Activated CD4-positive, alpha-beta T cell treated with anti-CD3 and anti-CD28 coated beads for 36 hours (primary cell): ENCODE measurements at regions not wholly inside any gene's neighbourhood (a gene's known extent, or its start where the extent isn't known, plus 50 kb on each side); places are given as distances from the start of the nearest gene placed in this dataset.

Source experiments
- ATAC-seq: fragments of 200-7000 bp; cut with Tn5 transposase; one replicate; pipeline ENCODE4 v1.10.0; 2021; ENCODE audit warnings: mild to moderate bottlenecking, moderate library complexity
- CTCF ChIA-PET: fragments of 350-600 bp; sonication (Branson Sonifier 250); formaldehyde crosslinking; loops from one replicate; lab custom pipeline; 2021; ENCODE audit warnings: antibody characterized with exemption; lab: Charles Lee
- POLR2A ChIA-PET: fragments of 350-600 bp; sonication (Branson Sonifier 250); formaldehyde crosslinking; loops from one replicate; lab custom pipeline; 2021; ENCODE audit warnings: antibody characterized with exemption, inconsistent platforms; lab: Charles Lee
- DNase-seq: peaks from one replicate; pipeline ENCODE4 v3.0.0-alpha.2; 2020
- H3K27ac Mint-ChIP-seq: one replicate; pipeline ENCODE4 v1.8.0; 2021; ENCODE audit warnings: mixed read lengths
- H3K27me3 Mint-ChIP-seq: one replicate; pipeline ENCODE4 v1.8.0; 2021; ENCODE audit warnings: mixed read lengths
- H3K36me3 Mint-ChIP-seq: one replicate; pipeline ENCODE4 v1.8.0; 2021; ENCODE audit warnings: low read depth, mixed read lengths
- H3K4me1 Mint-ChIP-seq: one replicate; pipeline ENCODE4 v1.8.0; 2021; ENCODE audit warnings: mixed read lengths
- H3K4me3 Mint-ChIP-seq: one replicate; pipeline ENCODE4 v1.8.0; 2021; ENCODE audit warnings: mild to moderate bottlenecking, moderate library complexity, mixed read lengths
- H3K9me3 Mint-ChIP-seq: one replicate; pipeline ENCODE4 v1.8.0; 2021; ENCODE audit warnings: low read depth, mixed read lengths
- intact Hi-C, 2 experiments: fragments of 100-400 bp; cut with DNase I in 1 of 2; cut with micrococcal nuclease in 1 of 2; formaldehyde crosslinking; loops; one replicate each; pipeline versions ENCODE4 v1.14.2 to v1.15.1; 2022 to 2024; cut with DNase I, micrococcal nuclease

DNA sequence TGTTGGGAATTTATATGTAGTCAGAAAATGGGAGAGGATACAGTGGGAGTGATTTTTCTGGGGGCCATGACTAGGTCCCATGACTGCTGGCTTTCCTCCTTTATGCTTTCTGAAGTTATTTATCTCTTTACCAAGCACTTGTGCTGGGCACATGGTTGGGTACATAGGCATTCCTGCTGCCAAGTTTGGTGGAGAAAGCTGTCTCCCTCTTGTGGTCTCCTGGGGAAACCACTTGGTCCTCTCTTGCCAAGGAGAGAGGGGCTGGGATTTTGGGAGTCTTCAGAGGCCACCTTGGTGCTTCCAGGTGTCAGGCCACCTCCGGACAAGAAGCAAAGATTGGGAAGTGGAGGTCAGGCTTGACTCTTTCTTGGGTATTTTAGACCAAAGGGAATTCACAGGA lies 120.2 kb upstream of the KCNE2 start:
- no peak overlapping the region for H3K4me3 Mint-ChIP-seq
- ChIA-PET CTCF (interaction anchor here (1.3 to 1.6 kb wide), 2 partner anchors 8 to 320 kb away, joined by 4 read pairs; no protein-coding TSS in a partner anchor), POLR2A (no interaction called here)
- H3K27me3 Mint-ChIP-seq = no peaks in the 10 kb centered on the region
- intact Hi-C loops = loop anchor here (1.0 to 5.0 kb wide), 2 partner anchors 319 to 321 kb away; no protein-coding TSS in a partner anchor
- ATAC-seq = peak; percentile 30
- H3K4me1 Mint-ChIP-seq = no peaks in the 10 kb centered on the region
- peaks cover 8% of the 10 kb centered on the region for H3K9me3 Mint-ChIP-seq
- H3K36me3 Mint-ChIP-seq = no peaks in the 10 kb centered on the region
- H3K27ac Mint-ChIP-seq = peak overlapping the region; percentile 55
- DNase-seq = peak; percentile 52

DNA sequence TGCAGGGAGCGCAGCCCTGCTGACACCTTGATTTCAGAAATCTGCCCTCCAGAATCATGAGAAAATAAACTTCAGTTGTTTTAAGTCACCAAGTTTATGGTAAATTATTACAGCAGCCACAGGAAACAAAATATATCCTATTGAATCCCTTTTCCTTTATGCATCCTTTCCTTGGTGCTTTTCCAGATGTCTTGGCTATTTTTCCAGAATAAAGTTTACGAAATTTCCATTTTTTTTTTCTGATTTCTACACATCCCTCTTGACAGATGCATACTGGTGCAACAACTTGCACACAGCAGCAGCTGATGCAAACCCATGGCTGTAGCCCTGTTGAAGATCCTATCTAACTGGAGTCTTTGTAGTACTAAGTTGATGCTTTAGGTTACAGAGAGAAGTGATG lies 111.1 kb upstream of the KCNE2 start:
- intact Hi-C loops = no loop called here
- Mint-ChIP-seq H3K4me1 (peaks cover 2% of the 10 kb centered on the region), H3K36me3 (peaks cover 3% of the 10 kb centered on the region), H3K27ac (no peak overlapping the region), H3K9me3 (peaks cover 30% of the 10 kb centered on the region), H3K4me3 (no peak overlapping the region), H3K27me3 (no peaks in the 10 kb centered on the region)
- ChIA-PET CTCF (no interaction called here), POLR2A (no interaction called here)
- ATAC-seq (no peak), DNase-seq (no peak)

DNA sequence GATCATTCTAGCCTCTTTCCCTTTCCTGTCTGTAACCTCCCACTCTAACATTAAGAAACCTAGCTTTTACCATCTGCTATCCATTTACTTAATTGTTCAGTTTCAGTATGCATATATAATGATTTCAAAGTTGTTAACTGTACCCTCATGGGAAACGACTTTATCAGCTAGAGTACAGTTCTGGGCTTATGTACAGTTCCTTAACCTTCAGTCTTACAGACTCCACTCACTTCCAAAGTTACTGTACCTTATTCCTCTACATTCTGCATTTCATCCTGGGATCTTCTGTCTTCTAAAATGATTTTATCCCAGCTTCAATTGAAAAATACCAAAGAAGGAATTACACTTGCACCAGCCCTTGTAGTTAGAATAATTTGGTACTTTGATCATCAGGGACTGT lies 108.7 kb upstream of the KCNE2 start:
- CTCF ChIA-PET = interaction anchor here (1.6 kb wide), 1 partner anchor 15 kb away, joined by 4 read pairs; no protein-coding TSS in a partner anchor

DNA sequence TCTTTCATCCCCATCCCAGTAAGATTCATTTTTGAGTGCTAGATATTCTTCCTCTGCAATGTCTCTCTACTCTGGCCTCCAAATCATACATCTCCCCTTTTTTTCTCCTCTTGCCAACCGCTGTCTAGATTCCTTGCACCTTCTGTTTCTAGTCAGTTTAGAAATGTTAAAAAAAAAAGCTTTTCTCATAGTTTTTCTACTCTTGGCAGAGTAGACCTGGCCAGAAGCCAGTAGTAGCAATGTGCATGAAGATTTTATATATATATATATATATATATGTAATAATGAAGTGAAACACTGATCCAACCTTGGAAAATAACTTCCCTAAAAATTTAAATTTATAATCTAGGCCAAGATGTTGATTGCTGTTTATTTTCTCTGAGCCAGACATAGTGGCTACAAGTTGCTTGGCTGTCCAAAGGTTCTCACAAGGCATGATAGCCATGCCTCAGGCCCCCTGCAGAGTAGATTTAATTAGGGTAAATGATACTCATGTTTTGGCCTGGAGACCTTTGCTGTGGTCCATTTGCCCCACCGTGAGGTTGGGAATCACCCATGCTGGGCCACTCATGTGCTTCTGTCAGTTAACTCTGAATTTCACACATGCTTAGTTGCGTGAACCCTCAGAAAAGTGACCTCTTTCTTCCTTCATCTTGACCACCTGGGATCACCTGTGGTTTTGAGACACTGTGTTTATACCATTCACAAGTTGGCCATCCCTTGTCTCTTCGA lies 103.4 kb upstream of the KCNE2 start:
- intact Hi-C loops = no loop called here
- ATAC-seq (no peak), DNase-seq (no peak)
- H3K4me3 Mint-ChIP-seq = no peak overlapping the region
- H3K9me3 Mint-ChIP-seq = peaks cover 12% of the 10 kb centered on the region
- peaks cover 2% of the 10 kb centered on the region for H3K27me3 Mint-ChIP-seq
- ChIA-PET CTCF (no interaction called here), POLR2A (interaction anchor here (0.7 kb wide), 1 partner anchor 219 kb away, joined by 3 read pairs; no protein-coding TSS in a partner anchor)
- no peaks in the 10 kb centered on the region for H3K4me1 Mint-ChIP-seq
- no peak overlapping the region for H3K27ac Mint-ChIP-seq
- H3K36me3 Mint-ChIP-seq = peaks cover 12% of the 10 kb centered on the region

More for the DNA sequence above, 108.7 kb upstream of the KCNE2 start:
- intact Hi-C loops = no loop called here
- H3K36me3 Mint-ChIP-seq = peaks cover 3% of the 10 kb centered on the region
- DNase-seq (no peak), ATAC-seq (no peak)
- no peak overlapping the region for H3K4me3 Mint-ChIP-seq
- H3K27ac Mint-ChIP-seq = no peak overlapping the region
- peaks cover 2% of the 10 kb centered on the region for H3K4me1 Mint-ChIP-seq
- peaks cover 29% of the 10 kb centered on the region for H3K9me3 Mint-ChIP-seq
- POLR2A ChIA-PET = no interaction called here
- H3K27me3 Mint-ChIP-seq = peaks cover 2% of the 10 kb centered on the region

DNA sequence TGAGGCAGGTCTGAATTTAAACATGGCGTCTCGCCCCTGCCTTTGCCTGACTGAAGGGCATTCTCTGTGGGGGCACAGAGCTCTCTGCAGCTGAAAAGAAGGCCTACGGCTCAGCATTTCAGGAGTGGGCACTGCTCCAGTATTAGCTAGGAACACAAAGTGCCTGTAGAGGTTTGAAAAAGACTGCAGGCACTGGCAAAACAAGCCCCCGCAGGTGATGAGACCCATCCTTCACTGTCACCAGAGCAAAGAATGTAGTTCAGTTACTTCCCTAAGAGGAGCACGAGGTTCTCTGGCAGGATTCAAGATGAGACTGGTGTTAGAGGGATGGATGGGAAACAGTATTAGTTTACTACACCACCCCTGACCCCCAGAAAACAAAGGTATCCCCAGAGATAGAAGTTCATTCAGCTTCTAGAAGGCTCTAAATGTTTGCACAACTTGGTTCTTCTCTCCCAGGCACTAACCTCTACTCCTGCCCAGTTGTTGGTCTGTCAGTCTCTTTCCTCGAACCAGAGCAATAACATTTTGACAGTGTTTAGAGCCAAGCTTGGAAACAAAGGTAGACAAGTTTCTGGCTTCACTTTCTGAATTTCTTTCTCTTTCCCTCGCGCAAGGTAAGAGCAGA lies 101.9 kb upstream of the KCNE2 start:
- Mint-ChIP-seq H3K27ac (no peak overlapping the region), H3K9me3 (peaks cover 10% of the 10 kb centered on the region), H3K4me1 (no peaks in the 10 kb centered on the region), H3K4me3 (no peak overlapping the region), H3K36me3 (peaks cover 10% of the 10 kb centered on the region), H3K27me3 (peaks cover 2% of the 10 kb centered on the region)
- ATAC-seq (no peak), DNase-seq (no peak)
- intact Hi-C loops = no loop called here
- ChIA-PET CTCF (interaction anchor here (0.7 to 0.9 kb wide), 2 partner anchors 85 to 227 kb away, joined by 3 read pairs; no protein-coding TSS in a partner anchor), POLR2A (no interaction called here)

DNA sequence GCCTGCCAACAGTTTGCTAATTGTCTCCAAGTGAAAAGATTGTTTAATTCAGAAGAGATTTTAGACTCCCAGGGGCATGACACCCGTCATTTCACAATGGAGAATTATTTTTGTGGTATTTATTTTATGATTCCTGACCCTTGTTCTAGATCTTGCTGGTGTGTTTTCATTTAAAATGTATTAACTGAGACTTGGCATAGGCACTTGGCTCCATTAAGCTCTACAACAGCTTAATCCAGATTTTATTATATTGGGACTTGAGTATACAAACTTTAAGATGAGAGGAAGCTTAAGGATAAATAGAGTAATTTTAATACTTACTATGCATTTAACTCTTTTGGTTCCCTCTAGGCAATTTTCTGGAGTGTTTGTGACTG lies 101.3 kb upstream of the KCNE2 start:
- H3K36me3 Mint-ChIP-seq = peaks cover 10% of the 10 kb centered on the region
- peaks cover 2% of the 10 kb centered on the region for H3K27me3 Mint-ChIP-seq
- ChIA-PET CTCF (interaction anchor here (0.7 kb wide), 1 partner anchor 227 kb away, joined by 3 read pairs; no protein-coding TSS in a partner anchor), POLR2A (no interaction called here)
- H3K4me3 Mint-ChIP-seq = no peak overlapping the region
- peaks cover 10% of the 10 kb centered on the region for H3K9me3 Mint-ChIP-seq
- H3K4me1 Mint-ChIP-seq = no peaks in the 10 kb centered on the region
- DNase-seq (no peak), ATAC-seq (no peak)
- intact Hi-C loops = no loop called here
- H3K27ac Mint-ChIP-seq = no peak overlapping the region

DNA sequence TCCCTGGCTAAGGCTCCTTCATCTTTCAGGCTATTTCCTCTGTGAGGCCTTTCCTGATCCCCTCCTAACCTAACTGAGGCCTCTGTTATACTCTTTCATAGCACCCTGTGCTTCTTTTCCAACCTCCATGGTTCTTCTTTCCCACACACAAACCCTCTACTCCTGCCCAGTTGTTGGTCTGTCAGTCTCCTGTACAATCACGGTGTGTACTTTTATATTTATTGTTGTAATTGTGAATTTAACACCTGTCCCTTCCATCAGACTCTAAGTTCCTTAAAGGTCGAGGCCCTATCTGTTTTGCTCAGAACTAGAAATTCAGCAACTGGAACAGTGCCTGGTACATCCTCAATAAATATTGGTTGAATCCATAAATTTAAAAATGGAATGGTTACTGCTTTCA lies 100.2 kb upstream of the KCNE2 start:
- ChIA-PET CTCF (no interaction called here), POLR2A (no interaction called here)
- H3K27ac Mint-ChIP-seq = no peak overlapping the region
- DNase-seq = no peak
- intact Hi-C loops = no loop called here
- ATAC-seq = no peak
- peaks cover 10% of the 10 kb centered on the region for H3K9me3 Mint-ChIP-seq
- H3K4me3 Mint-ChIP-seq = no peak overlapping the region
- H3K36me3 Mint-ChIP-seq = peaks cover 10% of the 10 kb centered on the region
- H3K4me1 Mint-ChIP-seq = no peaks in the 10 kb centered on the region
- peaks cover 2% of the 10 kb centered on the region for H3K27me3 Mint-ChIP-seq

DNA sequence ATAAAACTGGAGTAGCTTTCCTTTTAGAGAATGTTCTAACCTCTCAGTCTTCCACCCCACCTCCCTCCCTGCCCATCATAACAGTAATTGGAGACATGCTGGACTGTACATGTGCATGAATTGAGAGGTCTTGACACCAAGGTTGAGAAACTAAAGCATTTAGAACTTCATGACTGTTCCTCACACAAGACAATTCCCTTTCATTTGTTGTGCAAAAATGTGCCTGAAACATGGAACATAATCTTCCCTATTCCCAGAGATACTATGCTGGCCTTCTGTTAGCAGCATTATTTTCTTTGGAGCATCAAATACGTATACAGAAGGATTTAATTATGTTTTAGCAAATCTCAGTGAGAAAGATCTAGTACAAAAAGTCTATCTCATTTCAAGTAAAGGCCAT lies 97.5 kb upstream of the KCNE2 start:
- DNase-seq = no peak
- H3K9me3 Mint-ChIP-seq = peaks cover 10% of the 10 kb centered on the region
- intact Hi-C loops = no loop called here
- H3K4me1 Mint-ChIP-seq = no peaks in the 10 kb centered on the region
- no peak overlapping the region for H3K4me3 Mint-ChIP-seq
- no peaks in the 10 kb centered on the region for H3K27me3 Mint-ChIP-seq
- no peak overlapping the region for H3K27ac Mint-ChIP-seq
- no peak for ATAC-seq
- CTCF ChIA-PET = interaction anchor here (1.0 kb wide), 1 partner anchor 342 kb away, joined by 3 read pairs; no protein-coding TSS in a partner anchor
- POLR2A ChIA-PET = no interaction called here
- peaks cover 10% of the 10 kb centered on the region for H3K36me3 Mint-ChIP-seq

- H3K4me3 Mint-ChIP-seq = no peak overlapping the region
- DNase-seq (no peak), ATAC-seq (no peak)
- ChIA-PET POLR2A (no interaction called here), CTCF (no interaction called here)
- no peaks in the 10 kb centered on the region for H3K4me1 Mint-ChIP-seq
- H3K27me3 Mint-ChIP-seq = peaks cover 2% of the 10 kb centered on the region
- H3K9me3 Mint-ChIP-seq = peaks cover 5% of the 10 kb centered on the region
- H3K36me3 Mint-ChIP-seq = peaks cover 5% of the 10 kb centered on the region
- no peak overlapping the region for H3K27ac Mint-ChIP-seq
- intact Hi-C loops = no loop called here
Observed at GRCh38 chr21:34268493-34268892, 95.3 kb upstream of the KCNE2 start.

GRCh38 chr21:34270411-34270810 lies 93.4 kb upstream of the KCNE2 start:
- Mint-ChIP-seq H3K36me3 (no peaks in the 10 kb centered on the region), H3K4me3 (no peak overlapping the region), H3K27me3 (peaks cover 6% of the 10 kb centered on the region), H3K9me3 (no peaks in the 10 kb centered on the region), H3K4me1 (no peaks in the 10 kb centered on the region), H3K27ac (no peak overlapping the region)
- intact Hi-C loops = no loop called here
- ATAC-seq (no peak), DNase-seq (no peak)
- POLR2A ChIA-PET = no interaction called here
- CTCF ChIA-PET = interaction anchor here (0.6 kb wide), 1 partner anchor 15 kb away, joined by 4 read pairs; no protein-coding TSS in a partner anchor

GRCh38 chr21:34271189-34271851 lies 92.5 kb upstream of the KCNE2 start:
- ATAC-seq (no peak), DNase-seq (no peak)
- no peak overlapping the region for H3K4me3 Mint-ChIP-seq
- intact Hi-C loops = no loop called here
- peaks cover 6% of the 10 kb centered on the region for H3K27me3 Mint-ChIP-seq
- H3K36me3 Mint-ChIP-seq = no peaks in the 10 kb centered on the region
- no peak overlapping the region for H3K27ac Mint-ChIP-seq
- POLR2A ChIA-PET = no interaction called here
- H3K9me3 Mint-ChIP-seq = no peaks in the 10 kb centered on the region
- CTCF ChIA-PET = no interaction called here
- H3K4me1 Mint-ChIP-seq = no peaks in the 10 kb centered on the region
